Activated T-cell treated with anti-CD3 and anti-CD28 coated beads, Interleukin-2, amount 50 U/mL, for 72 hours (primary cell): ENCODE measurements at regions not wholly inside any gene's neighbourhood (a gene's known extent, or its start where the extent isn't known, plus 50 kb on each side); places are given as distances from the start of the nearest gene placed in this dataset.
"Not testable (repeated sequence)": the region's sequence is repeated elsewhere in the genome, so short reads cannot be mapped to it uniquely, and the experiment has no call there.

ENCODE experiments used
- ATAC-seq, 2 donors: fragments of 150-1000 bp; cut with Tn5 transposase; replicated peaks in 1 of 2; 2 replicates each; pipeline ENCODE4 v1.10.0; 2021; ENCODE audit warnings: moderate library complexity in 2 of 2, mild to moderate bottlenecking in 1 of 2
- DNase-seq, 2 donors: peaks; one replicate each; pipeline ENCODE4 v3.0.0; 2021 to 2022; ENCODE audit warnings: mixed read lengths in 1 of 2
- H3K27ac Mint-ChIP-seq: one replicate; pipeline ENCODE4 v1.8.0; 2022; ENCODE audit warnings: mild to moderate bottlenecking, moderate library complexity, mixed read lengths
- H3K27me3 Mint-ChIP-seq: one replicate; pipeline ENCODE4 v1.8.0; 2022; ENCODE audit warnings: low read depth, mixed read lengths
- H3K36me3 Mint-ChIP-seq, 2 donors: one replicate each; pipeline ENCODE4 v1.8.0; 2022; ENCODE audit warnings: mixed read lengths in 2 of 2, mild to moderate bottlenecking in 1 of 2; ENCODE audit not compliant: insufficient read depth in 2 of 2
- H3K4me1 Mint-ChIP-seq: one replicate; pipeline ENCODE4 v1.8.0; 2022; ENCODE audit warnings: low read depth, mixed read lengths
- H3K4me3 Mint-ChIP-seq, 2 donors: one replicate each; pipeline ENCODE4 v1.8.0; 2022; ENCODE audit warnings: mild to moderate bottlenecking in 2 of 2, mixed read lengths in 2 of 2, moderate library complexity in 2 of 2
- H3K9me3 Mint-ChIP-seq, 2 donors: one replicate each; pipeline ENCODE4 v1.8.0; 2022; ENCODE audit warnings: mixed read lengths in 2 of 2

DNA sequence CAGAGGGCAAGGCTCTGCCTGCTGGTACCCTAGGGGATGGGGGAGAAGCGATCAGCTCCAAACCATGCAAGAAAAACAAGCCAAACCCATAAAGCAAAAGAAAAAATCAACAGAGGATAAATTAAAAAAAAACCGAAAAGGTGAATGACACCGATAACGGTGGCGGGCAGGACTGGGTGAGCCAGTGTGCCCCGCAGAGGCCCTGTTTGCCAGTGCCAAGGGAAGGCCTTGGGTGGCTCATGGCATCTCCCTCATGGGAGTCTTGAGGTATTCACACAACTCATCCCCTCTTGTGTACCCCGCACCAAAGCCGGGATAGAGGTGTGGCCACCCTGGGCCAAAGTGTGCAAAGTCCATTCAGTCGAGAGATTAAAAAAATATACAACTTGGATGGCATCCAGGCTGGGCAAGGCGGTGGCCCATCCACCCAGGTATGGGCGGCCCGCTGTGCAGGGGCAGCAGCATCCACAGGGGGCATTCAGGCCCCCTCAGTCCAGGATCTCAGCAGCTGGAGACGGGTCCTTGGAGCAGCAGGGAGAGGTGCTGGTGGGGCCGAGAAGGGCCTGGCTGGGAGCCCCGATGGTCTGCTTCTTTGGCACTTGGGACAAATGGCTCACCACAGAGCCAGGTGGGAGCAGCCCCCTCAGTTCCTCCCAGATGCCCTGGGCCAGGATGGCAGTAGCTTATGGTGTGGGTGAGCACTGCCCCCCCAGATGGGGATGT, 80.8 kb downstream of the KCNJ18 start:
- not testable (repeated sequence) for H3K27me3 Mint-ChIP-seq, H3K4me3 Mint-ChIP-seq, ATAC-seq, H3K4me1 Mint-ChIP-seq, H3K9me3 Mint-ChIP-seq, DNase-seq, H3K27ac Mint-ChIP-seq, H3K36me3 Mint-ChIP-seq

DNA sequence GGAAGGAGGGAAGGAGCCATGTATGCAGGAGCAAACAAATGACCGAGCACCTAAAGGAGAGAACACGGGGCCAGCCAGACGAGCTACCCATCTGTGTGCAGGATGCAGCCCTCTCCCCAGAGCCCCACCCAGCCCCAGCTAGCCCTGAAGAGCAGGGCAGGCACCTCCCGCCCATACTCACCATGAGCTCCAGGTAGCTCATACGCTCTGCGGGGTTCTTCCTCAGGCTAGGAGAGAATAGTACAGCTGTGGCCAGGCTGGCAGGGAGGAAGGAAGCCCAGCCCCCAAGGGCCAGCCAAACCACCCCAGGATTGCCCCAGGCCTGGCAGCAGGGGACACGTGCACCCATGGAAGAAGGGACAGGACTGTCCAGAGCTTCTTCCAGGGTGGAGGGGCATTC, 81.9 kb downstream of the KCNJ18 start:
- Mint-ChIP-seq H3K27ac (no peak overlapping the region), H3K4me3 (no peak overlapping the region), H3K4me1 (no peaks in the 10 kb centered on the region), H3K27me3 (no peaks in the 10 kb centered on the region), H3K36me3 (peaks cover 0 to 1% of the 10 kb centered on the region in 2 donors), H3K9me3 (peaks cover 2 to 3% of the 10 kb centered on the region in 2 donors)
- no peak for DNase-seq
- no peak for ATAC-seq

DNA sequence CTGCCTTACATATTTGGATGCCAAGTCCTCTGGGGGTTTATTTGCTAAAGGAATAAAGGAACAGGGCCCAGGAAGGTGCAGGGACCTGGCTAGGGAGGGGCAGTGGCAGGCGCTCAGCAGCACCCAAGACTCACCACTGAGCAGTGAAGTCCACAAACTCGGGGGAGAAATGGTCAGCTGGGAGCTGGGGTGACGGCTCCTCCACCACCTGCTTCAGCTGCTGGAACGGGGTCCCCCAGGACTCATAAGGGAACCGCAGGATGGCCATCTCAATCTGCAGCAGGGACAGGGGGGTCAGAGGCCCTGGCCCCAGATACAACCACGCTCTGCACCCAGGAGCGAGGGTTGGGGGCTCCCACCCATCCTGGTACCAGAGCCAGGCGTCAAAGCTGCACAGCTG, 83.2 kb downstream of the KCNJ18 start:
- H3K4me1 Mint-ChIP-seq, H3K27me3 Mint-ChIP-seq, ATAC-seq, H3K4me3 Mint-ChIP-seq, H3K27ac Mint-ChIP-seq, H3K9me3 Mint-ChIP-seq, DNase-seq, H3K36me3 Mint-ChIP-seq: not testable (repeated sequence)

DNA sequence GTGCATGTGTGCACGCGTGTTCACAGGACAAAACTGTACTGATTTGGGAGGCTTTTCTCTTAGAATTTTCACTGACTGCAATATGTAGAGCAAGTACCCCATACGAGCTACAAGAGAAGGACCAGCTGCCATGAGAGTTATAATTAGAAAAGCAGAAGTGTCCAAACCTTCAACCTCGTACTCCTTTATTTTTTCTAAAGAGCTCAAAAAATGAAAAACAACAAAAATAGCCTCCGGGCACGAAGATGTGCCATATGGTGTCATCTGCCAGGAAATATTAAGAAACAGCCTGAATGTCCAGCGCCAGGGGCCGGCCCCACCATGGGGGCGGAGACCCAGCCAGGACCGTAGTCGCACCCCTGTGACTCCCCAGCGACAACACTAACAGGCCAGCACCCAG, 84.6 kb downstream of the KCNJ18 start:
- H3K36me3 Mint-ChIP-seq, DNase-seq, H3K4me1 Mint-ChIP-seq, H3K9me3 Mint-ChIP-seq, ATAC-seq, H3K27ac Mint-ChIP-seq, H3K4me3 Mint-ChIP-seq, H3K27me3 Mint-ChIP-seq: not testable (repeated sequence)

DNA sequence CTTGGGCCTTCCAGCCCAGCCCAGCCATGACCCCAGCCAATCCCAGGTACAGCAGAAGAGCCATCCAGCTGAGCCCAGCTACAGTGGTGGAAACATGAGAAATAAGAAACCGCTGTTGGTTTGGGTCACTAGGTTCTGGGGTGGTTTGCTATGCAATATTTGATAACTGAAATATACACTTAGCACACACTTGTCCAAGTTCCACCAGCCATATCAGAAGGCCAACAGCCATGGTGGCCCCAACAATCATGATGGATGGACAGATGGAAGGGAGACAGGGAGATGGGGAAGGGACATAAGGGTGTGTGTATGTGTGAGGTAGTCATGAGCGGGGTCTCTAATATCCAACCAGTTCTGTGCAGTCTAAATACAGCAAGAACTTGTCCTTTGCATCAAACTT, 86.5 kb downstream of the KCNJ18 start:
- H3K27ac Mint-ChIP-seq, H3K36me3 Mint-ChIP-seq, H3K4me1 Mint-ChIP-seq, H3K4me3 Mint-ChIP-seq, ATAC-seq, H3K9me3 Mint-ChIP-seq, H3K27me3 Mint-ChIP-seq, DNase-seq: not testable (repeated sequence)

DNA sequence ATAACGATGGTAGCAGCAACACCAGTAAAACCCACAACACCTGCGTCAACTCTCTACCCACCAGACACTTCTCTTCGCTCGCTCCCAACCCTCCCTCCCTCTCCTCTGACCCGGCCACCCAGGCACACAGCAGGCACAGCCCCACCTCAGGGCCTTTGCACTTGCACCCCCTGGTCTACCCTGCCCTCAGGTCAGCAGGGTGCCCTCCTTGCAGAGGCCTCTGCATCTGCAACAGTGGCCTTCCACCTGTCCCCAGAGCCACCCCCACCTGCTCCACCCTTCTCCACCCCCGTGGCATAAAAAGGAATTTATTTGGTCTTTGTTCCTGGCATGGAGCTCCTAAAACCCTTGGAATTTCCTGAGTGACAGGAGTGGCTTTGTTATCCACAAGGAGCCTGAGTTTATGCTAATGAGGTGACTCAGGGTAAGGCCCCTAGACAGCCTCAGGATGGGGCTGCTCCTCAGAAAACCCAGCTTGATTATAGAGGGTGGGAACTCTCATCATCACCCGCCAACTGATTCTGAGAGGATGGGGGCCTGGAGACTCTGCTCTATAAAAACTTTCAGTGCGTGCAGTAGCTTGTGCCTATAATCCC, 88.1 kb downstream of the KCNJ18 start:
- not testable (repeated sequence) for ATAC-seq, H3K4me1 Mint-ChIP-seq, H3K36me3 Mint-ChIP-seq, H3K27me3 Mint-ChIP-seq, H3K27ac Mint-ChIP-seq, DNase-seq, H3K4me3 Mint-ChIP-seq, H3K9me3 Mint-ChIP-seq

DNA sequence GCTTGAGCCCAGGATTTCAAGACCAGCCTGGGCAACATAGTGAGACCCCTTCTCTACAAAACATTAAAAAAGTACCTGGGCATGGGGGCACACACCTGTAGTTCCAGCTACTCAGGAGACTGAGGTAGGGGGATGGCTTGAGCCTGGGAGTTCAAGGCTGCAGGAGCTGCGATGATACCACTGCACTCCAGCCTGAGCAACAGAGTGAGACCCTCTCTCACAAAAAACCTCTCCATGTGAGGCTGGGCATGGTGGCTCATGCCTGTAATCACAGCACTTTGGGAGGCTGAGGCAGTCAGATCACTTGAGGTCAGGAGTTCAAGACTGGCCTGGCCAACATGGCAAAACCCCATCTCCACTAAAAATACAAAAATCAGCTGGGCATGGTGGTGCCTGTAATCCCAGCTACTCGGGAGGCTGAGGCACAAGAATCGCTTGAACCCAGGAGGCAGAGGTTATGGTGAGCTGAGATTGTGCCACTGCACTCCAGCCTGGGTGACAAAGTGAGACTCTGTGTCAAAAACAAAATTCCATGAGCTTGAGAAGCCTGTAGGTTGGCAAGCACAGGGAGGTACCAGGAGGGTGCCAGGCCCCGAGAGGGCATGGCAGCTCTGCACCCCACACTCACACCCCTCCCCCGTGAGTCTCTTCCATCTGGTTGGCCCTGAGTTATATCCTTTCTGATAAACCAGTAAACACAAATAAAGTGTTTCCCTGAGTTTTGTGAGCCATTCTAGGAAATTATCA, 88.8 kb downstream of the KCNJ18 start:
- not testable (repeated sequence) for H3K9me3 Mint-ChIP-seq, ATAC-seq, H3K4me3 Mint-ChIP-seq, H3K27me3 Mint-ChIP-seq, H3K36me3 Mint-ChIP-seq, DNase-seq, H3K4me1 Mint-ChIP-seq, H3K27ac Mint-ChIP-seq

DNA sequence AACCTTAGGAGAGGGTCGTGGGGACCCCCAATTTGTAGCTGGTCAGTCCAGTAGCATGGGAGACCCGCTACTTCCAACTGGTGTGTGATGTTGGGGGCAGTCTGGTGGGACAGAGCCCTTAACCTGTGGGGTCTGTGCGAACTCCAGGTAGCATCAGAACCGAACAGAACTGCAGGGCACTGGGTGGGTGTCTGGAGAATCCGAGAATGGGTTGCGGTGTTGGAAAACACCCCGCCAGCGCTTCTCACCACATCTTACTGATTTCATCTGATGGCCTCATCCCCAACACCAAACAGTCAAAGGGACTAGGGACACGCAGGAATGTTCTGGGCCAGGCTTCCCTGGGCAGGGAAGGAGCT, 89.3 kb downstream of the KCNJ18 start:
- not testable (repeated sequence) for ATAC-seq, H3K9me3 Mint-ChIP-seq, H3K27ac Mint-ChIP-seq, H3K4me3 Mint-ChIP-seq, DNase-seq, H3K27me3 Mint-ChIP-seq, H3K4me1 Mint-ChIP-seq, H3K36me3 Mint-ChIP-seq

DNA sequence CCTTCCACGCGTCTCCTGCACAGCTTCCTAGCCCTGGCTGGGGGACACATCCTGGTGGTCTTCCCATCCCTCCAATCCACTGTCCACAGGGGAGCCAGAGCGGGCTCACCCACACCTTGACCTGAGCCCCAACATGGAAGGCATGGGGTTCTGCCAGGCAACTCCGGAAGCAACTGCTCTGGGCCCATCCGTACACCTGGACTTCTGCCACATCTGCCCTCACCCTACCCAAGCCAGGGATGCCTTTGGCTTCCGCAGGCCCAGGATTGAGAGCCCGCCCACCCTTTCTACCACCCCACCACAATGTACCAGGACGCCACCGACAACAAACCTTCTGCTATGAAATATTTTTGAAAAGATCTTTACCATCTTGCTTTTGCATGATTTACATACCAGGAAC, 89.8 kb downstream of the KCNJ18 start:
- not testable (repeated sequence) for H3K36me3 Mint-ChIP-seq, H3K27ac Mint-ChIP-seq, H3K4me3 Mint-ChIP-seq, H3K27me3 Mint-ChIP-seq, H3K4me1 Mint-ChIP-seq, H3K9me3 Mint-ChIP-seq, DNase-seq, ATAC-seq

DNA sequence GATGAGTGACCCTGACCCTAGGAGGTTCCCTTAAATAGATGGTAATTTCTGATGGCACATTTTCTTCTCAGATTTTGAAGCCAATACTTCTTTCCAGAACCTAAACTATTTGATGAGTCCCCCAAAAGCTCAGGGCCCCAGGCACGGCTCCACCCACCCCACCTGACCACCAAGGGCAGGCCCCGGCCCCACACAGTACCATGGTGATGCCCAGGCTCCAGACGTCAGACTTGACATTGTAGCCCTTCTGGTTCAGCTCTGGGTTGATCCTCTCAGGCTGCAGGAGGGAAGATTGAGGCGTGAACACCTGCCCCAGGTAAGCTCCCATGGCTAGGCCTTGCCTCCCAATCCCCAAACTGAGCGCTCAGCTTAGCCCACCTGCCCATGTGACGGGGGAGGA, 90.3 kb downstream of the KCNJ18 start:
- H3K36me3 Mint-ChIP-seq, H3K27ac Mint-ChIP-seq, ATAC-seq, DNase-seq, H3K9me3 Mint-ChIP-seq, H3K4me1 Mint-ChIP-seq, H3K4me3 Mint-ChIP-seq, H3K27me3 Mint-ChIP-seq: not testable (repeated sequence)

DNA sequence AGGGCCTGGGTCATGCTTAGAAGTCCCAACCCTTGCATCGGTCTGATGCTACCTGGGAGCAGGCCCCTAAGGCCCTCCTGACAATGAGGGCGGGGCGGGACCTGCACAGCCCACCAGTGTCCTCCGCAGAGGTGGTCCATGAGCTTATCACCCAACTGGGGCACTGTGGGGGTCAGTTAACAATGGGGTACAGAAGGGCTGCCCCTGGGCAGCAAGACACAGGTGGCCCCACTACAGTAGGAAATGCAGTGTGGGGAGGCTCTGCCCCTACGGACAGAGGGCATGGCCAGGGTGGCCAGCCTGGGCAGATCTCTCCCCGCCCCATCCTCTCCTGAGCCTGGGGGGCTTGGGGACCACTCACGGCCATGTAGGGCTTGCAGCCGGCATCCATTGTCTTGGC, 90.7 kb downstream of the KCNJ18 start:
- H3K4me3 Mint-ChIP-seq, H3K36me3 Mint-ChIP-seq, H3K27me3 Mint-ChIP-seq, H3K4me1 Mint-ChIP-seq, H3K9me3 Mint-ChIP-seq, ATAC-seq, H3K27ac Mint-ChIP-seq, DNase-seq: not testable (repeated sequence)

DNA sequence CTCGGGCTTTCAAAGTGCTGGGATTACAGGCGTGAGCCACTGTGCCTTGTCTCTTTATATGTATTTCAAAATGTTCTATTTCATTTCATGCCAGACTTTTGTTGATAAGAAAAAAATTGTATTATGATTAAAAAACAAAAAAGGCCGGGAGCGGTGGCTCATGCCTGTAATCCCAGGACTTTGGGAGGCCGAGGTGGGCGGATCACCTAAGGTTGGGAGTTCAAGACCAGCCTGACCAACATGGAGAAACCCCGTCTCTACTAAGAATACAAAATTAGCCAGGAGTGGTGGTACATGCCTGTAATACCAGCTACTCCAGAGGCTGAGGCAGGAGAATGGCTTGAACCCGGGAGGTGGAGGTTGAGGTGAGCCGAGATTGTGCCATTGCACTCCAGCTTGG, 121.9 kb downstream of the KCNJ18 start:
- not testable (repeated sequence) for H3K27me3 Mint-ChIP-seq, H3K4me1 Mint-ChIP-seq, ATAC-seq, H3K9me3 Mint-ChIP-seq, DNase-seq, H3K36me3 Mint-ChIP-seq, H3K27ac Mint-ChIP-seq, H3K4me3 Mint-ChIP-seq

DNA sequence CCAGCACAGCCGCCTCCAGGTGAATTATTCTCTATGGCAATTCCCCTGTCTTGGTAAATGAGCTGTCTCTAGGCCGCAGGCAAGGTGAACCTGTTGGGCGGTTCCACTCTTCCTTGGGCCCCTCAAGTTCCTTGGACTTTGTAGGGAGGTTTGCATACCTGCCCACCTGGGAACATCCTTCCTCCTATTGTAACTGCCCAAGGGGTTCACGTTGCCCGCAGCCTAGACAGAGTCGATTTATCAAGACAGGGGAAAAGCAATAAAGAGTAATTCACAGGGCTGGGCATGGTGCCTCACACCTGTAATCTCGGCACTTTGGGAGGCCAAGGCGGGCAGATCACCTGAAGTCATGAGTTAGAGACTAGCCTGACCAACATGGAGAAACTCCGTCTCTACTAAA, 122.5 kb downstream of the KCNJ18 start:
- H3K36me3 Mint-ChIP-seq: no peaks in the 10 kb centered on the region
- DNase-seq: no peak
- no peak for ATAC-seq
- no peaks in the 10 kb centered on the region for H3K4me1 Mint-ChIP-seq
- H3K9me3 Mint-ChIP-seq: peaks cover 2 to 4% of the 10 kb centered on the region in 2 donors
- no peaks in the 10 kb centered on the region for H3K27me3 Mint-ChIP-seq
- no peak overlapping the region for H3K27ac Mint-ChIP-seq
- no peak overlapping the region for H3K4me3 Mint-ChIP-seq
